GM12873 (cell line): ENCODE measurements at regions not wholly inside any gene's neighbourhood (a gene's known extent, or its start where the extent isn't known, plus 50 kb on each side); places are given as distances from the start of the nearest gene placed in this dataset.

Experiments used
- CTCF ChIP-seq: IDR thresholded peaks from 2 replicates; pipeline ENCODE4 v1.5.1; 2012; ENCODE audit warnings: low read depth, mild to moderate bottlenecking, moderate library complexity, low read length, control low read depth; ENCODE audit not compliant: insufficient read depth; ENCODE audit errors: missing control alignments

- TF ChIP-seq CTCF, result no peak
Observed at GRCh38 chr2:104043864-104044263, 810.1 kb upstream of the POU3F3 start.

- TF ChIP-seq CTCF, result no peak
Observed at GRCh38 chr2:104045071-104045470, 808.8 kb upstream of the POU3F3 start.

DNA sequence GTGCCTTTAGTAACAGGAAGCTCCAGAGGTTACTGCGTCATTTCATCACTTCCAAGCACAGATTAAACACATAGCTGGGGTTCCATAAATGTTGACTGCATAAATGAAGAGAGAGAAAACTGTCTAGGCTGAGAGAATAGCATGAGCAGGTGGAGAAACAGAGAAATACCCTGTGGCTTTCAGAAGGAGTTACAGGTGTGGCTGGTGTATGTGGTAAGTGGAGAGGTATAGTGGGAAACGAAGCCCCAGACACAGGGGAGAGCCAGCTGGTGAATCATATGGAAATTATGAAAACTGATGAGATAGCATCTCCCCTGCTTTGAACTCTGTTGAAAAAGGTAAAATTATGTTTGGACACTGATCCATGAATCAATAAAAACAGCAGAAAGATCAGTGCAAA lies 807.4 kb upstream of the POU3F3 start:
- no peak for TF ChIP-seq CTCF

- TF ChIP-seq CTCF, result no peak
Observed at GRCh38 chr2:104047516-104047915, 806.4 kb upstream of the POU3F3 start.

DNA sequence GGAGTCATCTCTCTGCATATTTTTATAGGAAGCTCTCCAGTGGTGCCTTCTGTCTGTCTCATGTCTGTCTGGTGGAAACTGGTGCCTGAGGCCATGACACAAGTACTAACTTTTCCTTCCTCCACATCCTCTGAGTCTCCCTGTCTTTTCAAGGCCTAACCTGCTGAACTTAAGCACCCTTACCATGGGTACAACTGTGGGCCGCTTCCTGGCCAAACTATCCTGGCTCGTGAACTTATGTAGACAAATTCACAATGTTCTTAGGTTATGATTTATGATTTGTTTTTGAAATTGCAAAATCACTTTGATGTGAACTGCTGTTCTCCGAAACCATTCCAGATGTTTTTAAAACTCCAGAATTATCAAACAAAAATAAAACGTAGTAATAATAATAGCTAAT lies 804.5 kb upstream of the POU3F3 start:
- TF ChIP-seq CTCF, result no peak

GRCh38 chr2:104049981-104050380 lies 803.9 kb upstream of the POU3F3 start:
- TF ChIP-seq CTCF, result no peak

- no peak for TF ChIP-seq CTCF
Observed at GRCh38 chr2:104050656-104051242, 803.2 kb upstream of the POU3F3 start.
